WTC11 (cell line): ENCODE measurements at regions not wholly inside any gene's neighbourhood (a gene's known extent, or its start where the extent isn't known, plus 50 kb on each side); places are given as distances from the start of the nearest gene placed in this dataset.

ENCODE experiments used
- ATAC-seq: fragments of 200-7000 bp; cut with Tn5 transposase; 2 replicates; pipeline ENCODE4 v1.10.0; 2021; ENCODE audit warnings: mild to moderate bottlenecking, moderate library complexity
- CTCF ChIA-PET: fragments of 300-600 bp; sonication (Branson Sonifier 250); formaldehyde crosslinking; loops from one replicate; lab custom pipeline; 2021; ENCODE audit warnings: antibody characterized with exemption; lab: Charles Lee
- POLR2A ChIA-PET: fragments of 350-600 bp; sonication (Branson Sonifier 250); formaldehyde crosslinking; loops from one replicate; lab custom pipeline; 2021; ENCODE audit warnings: antibody characterized with exemption; lab: Charles Lee
- DNase-seq: peaks from one replicate; pipeline ENCODE4 v3.0.0; 2021; ENCODE audit warnings: low spot score
- H3K27ac Mint-ChIP-seq: 2 replicates; pipeline ENCODE4 v1.8.0; 2021; ENCODE audit warnings: mixed read lengths
- H3K27me3 Mint-ChIP-seq: 2 replicates; pipeline ENCODE4 v1.8.0; 2021; ENCODE audit warnings: low read depth, mild to moderate bottlenecking, moderate library complexity, mixed read lengths
- H3K36me3 Mint-ChIP-seq: 2 replicates; pipeline ENCODE4 v1.8.0; 2021; ENCODE audit warnings: mixed read lengths
- H3K4me1 Mint-ChIP-seq: 2 replicates; pipeline ENCODE4 v1.8.0; 2022; ENCODE audit warnings: mixed read lengths
- H3K4me3 Mint-ChIP-seq: 2 replicates; pipeline ENCODE4 v1.8.0; 2021; ENCODE audit warnings: mild to moderate bottlenecking, moderate library complexity, mixed read lengths
- H3K9me3 Mint-ChIP-seq: 2 replicates; pipeline ENCODE4 v1.8.0; 2021; ENCODE audit warnings: mixed read lengths
- AR ChIP-seq: fragments of 250-450 bp; sonication (Bioruptor Pico); IDR thresholded peaks from 2 replicates; pipeline ENCODE4 v1.9.0; 2021; ENCODE audit warnings: mild to moderate bottlenecking
- E2F4 ChIP-seq: sonication (generic); formaldehyde crosslinking; IDR thresholded peaks from 2 replicates; pipeline ENCODE4 v1.8.1; 2022; ENCODE audit warnings: low read depth, mild to moderate bottlenecking, moderate library complexity, missing genetic modification reagents, borderline replicate concordance
- EMX1 ChIP-seq: fragments of 250-450 bp; sonication (Bioruptor Pico); IDR thresholded peaks from 2 replicates; pipeline ENCODE4 v1.8.0; 2021; ENCODE audit warnings: mild to moderate bottlenecking
- ETV6 ChIP-seq: sonication (generic); formaldehyde crosslinking; IDR thresholded peaks from 2 replicates; pipeline ENCODE4 v1.8.1; 2022; ENCODE audit warnings: mild to moderate bottlenecking, missing genetic modification reagents
- IRF2 ChIP-seq: sonication (generic); formaldehyde crosslinking; IDR thresholded peaks from 2 replicates; pipeline ENCODE4 v1.8.0; 2022; ENCODE audit warnings: low read depth, missing genetic modification reagents, borderline replicate concordance
- JAZF1 ChIP-seq: fragments of 250-450 bp; sonication (Bioruptor Pico); IDR thresholded peaks from 2 replicates; pipeline ENCODE4 v1.9.0; 2021; ENCODE audit warnings: moderate library complexity, mild to moderate bottlenecking, inconsistent platforms
- MYBL2 ChIP-seq: sonication (generic); formaldehyde crosslinking; IDR thresholded peaks from 2 replicates; pipeline ENCODE4 v1.8.1; 2023; ENCODE audit warnings: mild to moderate bottlenecking, moderate library complexity, missing genetic modification reagents
- NFATC4 ChIP-seq: fragments of 250-450 bp; sonication (Bioruptor Pico); IDR thresholded peaks from 2 replicates; pipeline ENCODE4 v1.9.0; 2021; ENCODE audit warnings: mild to moderate bottlenecking
- NR3C1 ChIP-seq: sonication (generic); formaldehyde crosslinking; conservative IDR thresholded peaks from 2 replicates; pipeline ENCODE4 v1.8.1; 2023; ENCODE audit warnings: low read depth, mild to moderate bottlenecking, missing genetic modification reagents
- PRRX2 ChIP-seq: fragments of 250-450 bp; sonication (Bioruptor Pico); IDR thresholded peaks from 2 replicates; pipeline ENCODE4 v1.8.0; 2021; ENCODE audit warnings: mild to moderate bottlenecking
- RELA ChIP-seq: sonication (generic); formaldehyde crosslinking; IDR thresholded peaks from 2 replicates; pipeline ENCODE4 v1.8.1; 2022; ENCODE audit warnings: missing genetic modification reagents, mild to moderate bottlenecking, borderline replicate concordance
- TP53 ChIP-seq: sonication (generic); formaldehyde crosslinking; IDR thresholded peaks from 2 replicates; pipeline ENCODE4 v1.8.1; 2023; ENCODE audit warnings: mild to moderate bottlenecking, missing genetic modification reagents
- ZNF121 ChIP-seq: sonication (generic); formaldehyde crosslinking; IDR thresholded peaks from 2 replicates; pipeline ENCODE4 v1.8.0; 2023; ENCODE audit warnings: missing genetic modification reagents
- ZNF219 ChIP-seq: sonication (generic); formaldehyde crosslinking; IDR thresholded peaks from 2 replicates; pipeline ENCODE4 v1.8.0; 2023; ENCODE audit warnings: missing genetic modification reagents, mild to moderate bottlenecking, borderline replicate concordance
- ZNF281 ChIP-seq: sonication (generic); formaldehyde crosslinking; IDR thresholded peaks from 2 replicates; pipeline ENCODE4 v1.8.0; 2023; ENCODE audit warnings: mild to moderate bottlenecking, missing genetic modification reagents
- ZNF416 ChIP-seq: fragments of 250-450 bp; sonication (Bioruptor Pico); IDR thresholded peaks from 2 replicates; pipeline ENCODE4 v1.9.0; 2021; ENCODE audit warnings: mild to moderate bottlenecking, inconsistent platforms
- ZNF512 ChIP-seq: sonication (generic); formaldehyde crosslinking; IDR thresholded peaks from 2 replicates; pipeline ENCODE4 v1.8.1; 2022; ENCODE audit warnings: missing genetic modification reagents, borderline replicate concordance
- TF ChIP-seq, protein P1 (sequence below): sonication (generic); formaldehyde crosslinking; IDR thresholded peaks from 2 replicates; pipeline ENCODE4 v1.8.1; 2023; ENCODE audit warnings: mild to moderate bottlenecking, missing genetic modification reagents, moderate library complexity
- TF ChIP-seq, protein P2 (sequence below): fragments of 200-600 bp; IDR thresholded peaks from 2 replicates; pipeline ENCODE4 v1.8.0; 2022; ENCODE audit warnings: antibody characterized with exemption
- TF ChIP-seq, protein P3 (sequence below): sonication (generic); formaldehyde crosslinking; IDR thresholded peaks from 2 replicates; pipeline ENCODE4 v1.8.1; 2023; ENCODE audit warnings: mild to moderate bottlenecking, missing genetic modification reagents, moderate library complexity

DNA sequence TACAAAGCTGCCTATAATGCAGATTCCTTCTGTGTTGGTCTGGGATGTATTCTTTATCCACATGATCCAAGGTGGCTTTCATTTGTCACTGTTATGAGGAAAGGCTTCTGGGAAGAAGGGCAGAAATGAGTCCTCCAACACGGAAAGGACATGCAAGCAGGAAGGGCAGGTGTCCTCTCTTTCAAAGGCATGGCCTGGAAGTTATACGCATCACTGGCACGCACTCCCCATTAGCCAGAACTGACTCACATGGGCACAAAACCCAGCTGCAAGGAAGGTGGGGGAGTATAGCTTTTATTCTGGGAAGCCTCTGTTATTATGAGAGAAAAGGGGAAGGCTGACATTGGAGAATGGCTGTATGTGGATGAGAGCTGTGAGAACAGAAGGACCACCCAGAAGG, 141.3 kb upstream of the ZNF618 start:
- TF ChIP-seq ZNF281 (CRISPR knock-in tag) (no peak), NR3C1 (CRISPR knock-in tag) (no peak), E2F4 (CRISPR knock-in tag) (no peak), TP53 (no peak), EMX1 (CRISPR knock-in tag) (no peak), JAZF1 (no peak), RELA (no peak)
- Mint-ChIP-seq H3K36me3 (peaks cover 28% of the 10 kb centered on the region), H3K27ac (no peak overlapping the region), H3K9me3 (peaks cover 49% of the 10 kb centered on the region), H3K4me3 (no peak overlapping the region), H3K27me3 (no peaks in the 10 kb centered on the region; the same call in 1 of the 2 replicates), H3K4me1 (peaks cover 16% of the 10 kb centered on the region)
- DNase-seq (no peak), ATAC-seq (no peak)
- ChIA-PET POLR2A (no interaction called here), CTCF (no interaction called here)

GRCh38 chr9:113737517-113738271, 138.4 kb upstream of the ZNF618 start:
- Mint-ChIP-seq H3K27me3 (peaks cover 3% of the 10 kb centered on the region; the same call in 1 of the 2 replicates), H3K27ac (no peak overlapping the region), H3K36me3 (peaks cover 16% of the 10 kb centered on the region), H3K4me3 (no peak overlapping the region)
- peak; percentile 70 for DNase-seq
- ChIA-PET CTCF (interaction anchor here (0.6 to 3.0 kb wide), 21 partner anchors 10 to 362 kb away, joined by 3 to 15 read pairs (median 3); partner anchors contain the start of gene ZNF618), POLR2A (no interaction called here)
- TF ChIP-seq, protein P1, sequence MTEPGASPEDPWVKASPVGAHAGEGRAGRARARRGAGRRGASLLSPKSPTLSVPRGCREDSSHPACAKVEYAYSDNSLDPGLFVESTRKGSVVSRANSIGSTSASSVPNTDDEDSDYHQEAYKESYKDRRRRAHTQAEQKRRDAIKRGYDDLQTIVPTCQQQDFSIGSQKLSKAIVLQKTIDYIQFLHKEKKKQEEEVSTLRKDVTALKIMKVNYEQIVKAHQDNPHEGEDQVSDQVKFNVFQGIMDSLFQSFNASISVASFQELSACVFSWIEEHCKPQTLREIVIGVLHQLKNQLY (CRISPR knock-in tag) = no peak
- peak; percentile 98 for TF ChIP-seq ZNF512
- no peak for TF ChIP-seq JAZF1
- TF ChIP-seq ZNF416 (CRISPR knock-in tag) = no peak
- no peak for TF ChIP-seq ZNF219
- TF ChIP-seq, protein P2, sequence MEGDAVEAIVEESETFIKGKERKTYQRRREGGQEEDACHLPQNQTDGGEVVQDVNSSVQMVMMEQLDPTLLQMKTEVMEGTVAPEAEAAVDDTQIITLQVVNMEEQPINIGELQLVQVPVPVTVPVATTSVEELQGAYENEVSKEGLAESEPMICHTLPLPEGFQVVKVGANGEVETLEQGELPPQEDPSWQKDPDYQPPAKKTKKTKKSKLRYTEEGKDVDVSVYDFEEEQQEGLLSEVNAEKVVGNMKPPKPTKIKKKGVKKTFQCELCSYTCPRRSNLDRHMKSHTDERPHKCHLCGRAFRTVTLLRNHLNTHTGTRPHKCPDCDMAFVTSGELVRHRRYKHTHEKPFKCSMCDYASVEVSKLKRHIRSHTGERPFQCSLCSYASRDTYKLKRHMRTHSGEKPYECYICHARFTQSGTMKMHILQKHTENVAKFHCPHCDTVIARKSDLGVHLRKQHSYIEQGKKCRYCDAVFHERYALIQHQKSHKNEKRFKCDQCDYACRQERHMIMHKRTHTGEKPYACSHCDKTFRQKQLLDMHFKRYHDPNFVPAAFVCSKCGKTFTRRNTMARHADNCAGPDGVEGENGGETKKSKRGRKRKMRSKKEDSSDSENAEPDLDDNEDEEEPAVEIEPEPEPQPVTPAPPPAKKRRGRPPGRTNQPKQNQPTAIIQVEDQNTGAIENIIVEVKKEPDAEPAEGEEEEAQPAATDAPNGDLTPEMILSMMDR = peak; percentile 74
- TF ChIP-seq, all 79 proteins: peak for 2
- ATAC-seq = peak; percentile 73
- peaks cover 28% of the 10 kb centered on the region for H3K9me3 Mint-ChIP-seq
- H3K4me1 Mint-ChIP-seq = peaks cover 30% of the 10 kb centered on the region

DNA sequence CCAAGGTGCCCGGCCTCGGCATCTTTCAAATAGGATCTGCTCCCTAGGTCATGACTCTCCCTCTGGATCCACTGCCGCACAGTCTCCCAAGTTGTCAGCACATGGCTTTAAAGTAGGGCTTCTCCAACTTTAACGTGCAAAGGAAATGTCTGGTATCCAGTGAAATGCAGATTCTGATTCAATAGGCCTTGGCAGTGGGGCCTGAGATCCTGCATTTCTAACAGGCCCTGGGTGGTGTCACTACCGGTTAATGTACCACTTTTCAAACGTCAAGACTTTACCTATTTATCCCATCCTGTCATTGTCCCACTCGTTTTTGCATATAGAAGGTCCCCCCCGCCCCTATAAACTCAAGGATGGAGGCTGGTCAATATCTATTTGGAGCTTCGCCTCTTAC, 137.6 kb upstream of the ZNF618 start:
- CTCF ChIA-PET = interaction anchor here (1.0 to 3.0 kb wide), 7 partner anchors 11 to 309 kb away, joined by 3 to 15 read pairs (median 8); partner anchors contain the start of gene ZNF618
- TF ChIP-seq AR (no peak), ZNF121 (no peak), ETV6 (CRISPR knock-in tag) (no peak), MYBL2 (no peak), NFATC4 (CRISPR knock-in tag) (no peak), PRRX2 (CRISPR knock-in tag) (no peak), IRF2 (CRISPR knock-in tag) (no peak)
- TF ChIP-seq, protein P3, sequence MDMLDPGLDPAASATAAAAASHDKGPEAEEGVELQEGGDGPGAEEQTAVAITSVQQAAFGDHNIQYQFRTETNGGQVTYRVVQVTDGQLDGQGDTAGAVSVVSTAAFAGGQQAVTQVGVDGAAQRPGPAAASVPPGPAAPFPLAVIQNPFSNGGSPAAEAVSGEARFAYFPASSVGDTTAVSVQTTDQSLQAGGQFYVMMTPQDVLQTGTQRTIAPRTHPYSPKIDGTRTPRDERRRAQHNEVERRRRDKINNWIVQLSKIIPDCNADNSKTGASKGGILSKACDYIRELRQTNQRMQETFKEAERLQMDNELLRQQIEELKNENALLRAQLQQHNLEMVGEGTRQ (CRISPR knock-in tag) = no peak

More for the DNA sequence above, 137.6 kb upstream of the ZNF618 start:
- DNase-seq (no peak), ATAC-seq (no peak)
- Mint-ChIP-seq H3K4me1 (peaks cover 34% of the 10 kb centered on the region), H3K27ac (0 out of 2 replicates have a peak overlapping the region, but pooled peaks have one; percentile 6), H3K9me3 (peaks cover 21% of the 10 kb centered on the region), H3K27me3 (peaks cover 5% of the 10 kb centered on the region; the same call in 1 of the 2 replicates), H3K36me3 (peaks cover 10% of the 10 kb centered on the region), H3K4me3 (no peak overlapping the region)
- POLR2A ChIA-PET = no interaction called here
